Uterus (tissue), 3 donors: ENCODE measurements at regions not wholly inside any gene's neighbourhood (a gene's known extent, or its start where the extent isn't known, plus 50 kb on each side); places are given as distances from the start of the nearest gene placed in this dataset.

Experiments used
- DNase-seq, 2 donors: peaks; one replicate each; pipeline ENCODE4 v3.0.0-alpha.2; 2019 to 2020
- H3K27ac ChIP-seq, 2 donors: fragments of 200-600 bp; sonication (generic); 1 replicate in 1 of 2; 2 replicates in 1 of 2; pipeline ENCODE4 v1.5.1; 2016 to 2018
- H3K27me3 ChIP-seq, 2 donors: fragments of 200-600 bp; sonication (generic); one replicate each; pipeline ENCODE4 v1.5.1; 2018 to 2019; ENCODE audit warnings: control low read depth in 1 of 2
- H3K36me3 ChIP-seq, 2 donors: fragments of 200-600 bp; sonication (generic); one replicate each; pipeline ENCODE4 v1.5.1; 2019; ENCODE audit warnings: control low read depth in 1 of 2
- H3K4me1 ChIP-seq, 2 donors: fragments of 200-600 bp; sonication (generic); one replicate each; pipeline ENCODE4 v1.5.1; 2018 to 2019; ENCODE audit warnings: control low read depth in 1 of 2
- H3K4me3 ChIP-seq, 2 donors: fragments of 200-600 bp; sonication (generic); 1 replicate in 1 of 2; 2 replicates in 1 of 2; pipeline ENCODE4 v1.5.1; 2018 to 2019; ENCODE audit warnings: mild to moderate bottlenecking in 1 of 2
- H3K9me3 ChIP-seq, 2 donors: fragments of 200-600 bp; sonication (generic); one replicate each; pipeline ENCODE4 v1.5.1; 2019; ENCODE audit warnings: control low read depth in 1 of 2
- POLR2A ChIP-seq, 2 donors: fragments of 450-650 bp; IDR thresholded peaks; one replicate each; pipeline ENCODE4 v1.6.1; 2016; ENCODE audit warnings: antibody characterized with exemption in 2 of 2, mild to moderate bottlenecking in 1 of 2, moderate library complexity in 1 of 2
- intact Hi-C: fragments of 100-400 bp; cut with DNase I; formaldehyde crosslinking; loops from one replicate; pipeline ENCODE4 v1.15.1; 2023; ENCODE audit warnings: low total_unique reads
- TF ChIP-seq, protein P1 (sequence below), 4 experiments: fragments of 200-600 bp in 2 of 4; fragments of 450-650 bp in 2 of 4; sonication (generic) in 2 of 4; IDR thresholded peaks; one replicate each; pipeline ENCODE4 v1.5.1; 2016 to 2019; ENCODE audit warnings: antibody characterized with exemption in 4 of 4, mild to moderate bottlenecking in 2 of 4, moderate library complexity in 1 of 4
- donor health status: DM: yes; HTN: yes; CAD: no.

DNA sequence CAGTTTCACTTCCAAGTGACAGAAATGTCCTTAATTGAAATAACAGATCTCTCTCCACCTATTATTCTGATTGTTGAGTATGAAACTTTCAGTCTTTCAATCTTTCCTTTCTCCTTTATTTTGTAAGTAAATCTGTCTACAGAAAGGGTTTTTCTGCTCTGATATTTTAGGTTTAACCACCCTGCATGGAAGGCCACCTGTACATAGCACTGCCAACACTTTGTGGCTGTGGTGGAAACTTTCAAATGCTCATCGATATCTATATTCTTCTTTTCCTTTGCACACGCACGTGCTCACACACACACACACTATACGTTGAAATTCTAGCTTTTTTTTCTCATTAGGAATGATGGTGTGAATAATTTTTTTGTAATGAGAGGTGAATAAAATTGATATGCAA is 1179.3 kb downstream of the KCNT2 start:
- no peak overlapping the region for H3K4me3 ChIP-seq
- no peaks in the 10 kb centered on the region for H3K36me3 ChIP-seq
- no peaks in the 10 kb centered on the region for H3K4me1 ChIP-seq
- H3K9me3 ChIP-seq, result no peaks in the 10 kb centered on the region
- DNase-seq, result no peak
- H3K27me3 ChIP-seq, result peaks cover 0 to 5% of the 10 kb centered on the region in 2 donors
- intact Hi-C loops, result no loop called here
- no peak overlapping the region for H3K27ac ChIP-seq
- TF ChIP-seq, protein P1, sequence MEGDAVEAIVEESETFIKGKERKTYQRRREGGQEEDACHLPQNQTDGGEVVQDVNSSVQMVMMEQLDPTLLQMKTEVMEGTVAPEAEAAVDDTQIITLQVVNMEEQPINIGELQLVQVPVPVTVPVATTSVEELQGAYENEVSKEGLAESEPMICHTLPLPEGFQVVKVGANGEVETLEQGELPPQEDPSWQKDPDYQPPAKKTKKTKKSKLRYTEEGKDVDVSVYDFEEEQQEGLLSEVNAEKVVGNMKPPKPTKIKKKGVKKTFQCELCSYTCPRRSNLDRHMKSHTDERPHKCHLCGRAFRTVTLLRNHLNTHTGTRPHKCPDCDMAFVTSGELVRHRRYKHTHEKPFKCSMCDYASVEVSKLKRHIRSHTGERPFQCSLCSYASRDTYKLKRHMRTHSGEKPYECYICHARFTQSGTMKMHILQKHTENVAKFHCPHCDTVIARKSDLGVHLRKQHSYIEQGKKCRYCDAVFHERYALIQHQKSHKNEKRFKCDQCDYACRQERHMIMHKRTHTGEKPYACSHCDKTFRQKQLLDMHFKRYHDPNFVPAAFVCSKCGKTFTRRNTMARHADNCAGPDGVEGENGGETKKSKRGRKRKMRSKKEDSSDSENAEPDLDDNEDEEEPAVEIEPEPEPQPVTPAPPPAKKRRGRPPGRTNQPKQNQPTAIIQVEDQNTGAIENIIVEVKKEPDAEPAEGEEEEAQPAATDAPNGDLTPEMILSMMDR (IDR thresholded peaks at IDR 0.05), result no peak

DNA sequence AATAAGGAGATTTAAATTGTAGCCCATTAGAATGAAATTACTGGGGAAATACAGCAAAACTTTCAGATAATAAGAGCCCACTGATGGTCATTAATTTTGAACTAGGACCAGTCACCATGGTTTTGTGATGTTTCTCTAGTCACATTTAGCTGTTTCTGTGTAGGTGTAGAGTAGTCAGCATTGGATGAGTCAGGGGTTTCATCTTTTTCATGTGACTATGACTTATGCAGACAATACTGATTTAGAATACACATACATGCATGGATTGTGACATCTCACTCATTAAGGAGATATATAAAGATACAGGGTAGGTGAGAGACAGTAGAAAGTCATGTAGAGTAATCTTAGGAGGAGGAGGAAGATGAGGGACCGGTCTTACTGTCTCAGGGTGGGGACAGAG is 1192.7 kb downstream of the KCNT2 start:
- TF ChIP-seq POLR2A (IDR thresholded peaks at IDR 0.05), result no peak
- TF ChIP-seq, protein P1 (IDR thresholded peaks at IDR 0.05), result no peak
- no peaks in the 10 kb centered on the region for H3K27me3 ChIP-seq
- H3K4me3 ChIP-seq, result no peak overlapping the region
- intact Hi-C loops, result no loop called here
- no peak overlapping the region for H3K27ac ChIP-seq
- H3K36me3 ChIP-seq, result no peaks in the 10 kb centered on the region
- no peak for DNase-seq
- no peaks in the 10 kb centered on the region for H3K9me3 ChIP-seq
- H3K4me1 ChIP-seq, result no peaks in the 10 kb centered on the region

DNA sequence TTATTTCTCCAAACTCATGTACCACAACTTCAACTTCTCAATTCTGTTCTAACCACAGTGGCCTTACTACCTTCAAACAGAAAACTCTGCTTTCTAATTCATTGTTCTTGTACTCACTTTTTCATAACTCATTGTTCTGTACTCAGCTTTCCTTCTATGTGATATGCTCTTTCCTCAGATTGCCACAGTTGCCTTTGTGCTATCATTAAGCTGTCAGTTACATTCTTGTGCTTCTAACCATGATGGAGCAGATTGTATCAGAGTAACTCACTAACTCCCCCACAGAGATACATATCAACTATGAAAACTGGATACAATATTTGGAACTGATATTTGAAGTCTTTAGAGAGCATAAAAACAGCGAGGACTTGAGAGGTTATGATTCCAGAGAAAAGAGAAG is 1213.7 kb downstream of the KCNT2 start:
- no peaks in the 10 kb centered on the region for H3K27me3 ChIP-seq
- H3K4me1 ChIP-seq, result no peaks in the 10 kb centered on the region
- H3K4me3 ChIP-seq, result no peak overlapping the region
- DNase-seq, result no peak
- H3K36me3 ChIP-seq, result no peaks in the 10 kb centered on the region
- TF ChIP-seq, protein P1 (IDR thresholded peaks at IDR 0.05), result no peak
- TF ChIP-seq POLR2A (IDR thresholded peaks at IDR 0.05), result no peak
- H3K9me3 ChIP-seq, result no peaks in the 10 kb centered on the region
- no peak overlapping the region for H3K27ac ChIP-seq
- intact Hi-C loops, result no loop called here

DNA sequence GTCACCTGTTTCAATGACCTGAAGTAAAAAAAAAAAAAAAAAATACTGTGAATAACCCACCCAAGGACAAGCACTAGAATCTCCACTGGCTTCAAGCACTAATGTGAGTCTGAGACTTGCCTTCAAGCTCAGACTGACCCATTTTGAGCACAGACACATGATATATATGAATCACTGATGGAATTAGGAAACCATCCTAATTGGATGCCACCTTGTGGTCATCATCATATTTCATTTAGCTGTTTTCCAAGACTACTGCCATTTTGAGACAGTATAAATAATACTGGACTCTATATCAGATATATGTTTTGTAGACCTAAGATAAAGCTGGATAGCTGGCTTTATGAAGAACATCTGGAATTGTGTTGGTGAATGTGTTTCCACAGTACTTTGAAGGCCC is 1232.0 kb downstream of the KCNT2 start:
- intact Hi-C loops, result no loop called here
- Histone ChIP-seq H3K27me3 (no peaks in the 10 kb centered on the region), H3K4me3 (no peak overlapping the region), H3K27ac (no peak overlapping the region), H3K9me3 (no peaks in the 10 kb centered on the region), H3K36me3 (no peaks in the 10 kb centered on the region), H3K4me1 (no peaks in the 10 kb centered on the region)
- DNase-seq, result no peak
- TF ChIP-seq POLR2A (IDR thresholded peaks at IDR 0.05), result no peak
- TF ChIP-seq, protein P1 (IDR thresholded peaks at IDR 0.05), result no peak

DNA sequence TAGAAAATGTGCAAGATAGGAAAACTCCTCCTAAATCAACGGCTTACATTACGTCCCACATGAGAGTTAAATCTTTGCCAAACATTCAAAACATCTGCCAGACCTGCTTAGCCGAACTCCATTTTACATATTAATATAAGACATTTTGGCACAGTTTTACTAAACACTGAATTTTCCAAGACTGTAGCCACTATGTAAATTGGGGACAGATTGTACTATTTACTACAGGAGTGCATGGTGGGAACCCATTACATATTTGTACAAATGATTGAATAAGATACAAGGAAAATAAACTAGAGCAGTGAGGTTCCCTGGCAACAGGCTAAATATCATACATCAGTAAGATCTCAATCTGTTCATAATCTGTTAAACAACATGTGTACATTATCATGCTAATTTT is 1234.4 kb downstream of the KCNT2 start:
- Histone ChIP-seq H3K27me3 (no peaks in the 10 kb centered on the region), H3K9me3 (no peaks in the 10 kb centered on the region), H3K4me1 (no peaks in the 10 kb centered on the region), H3K4me3 (no peak overlapping the region), H3K36me3 (no peaks in the 10 kb centered on the region), H3K27ac (no peak overlapping the region)
- no peak for DNase-seq
- no peak for TF ChIP-seq POLR2A (IDR thresholded peaks at IDR 0.05)
- TF ChIP-seq, protein P1 (IDR thresholded peaks at IDR 0.05), result no peak
- intact Hi-C loops, result no loop called here
